Jurkat, Clone E6-1 (cell line): ENCODE measurements at regions not wholly inside any gene's neighbourhood (a gene's known extent, or its start where the extent isn't known, plus 50 kb on each side); places are given as distances from the start of the nearest gene placed in this dataset.
A peak's percentile ranks its signal among the peaks of the same experiment; 100 is the strongest.

Experiments
- DNase-seq: peaks from one replicate; pipeline ENCODE4 v3.0.0-alpha.2; 2011; ENCODE audit warnings: low read depth, low spot score
- H3K4me3 ChIP-seq: 2 replicates; pipeline ENCODE4 v1.5.1; 2011; ENCODE audit warnings: mild to moderate bottlenecking, low read length, control low read depth, moderate library complexity

- DNase-seq = no peak
- no peak overlapping the region for H3K4me3 ChIP-seq
These were observed 213.7 kb downstream of the HTR7 start for GRCh38 chr10:90644165-90644564.

- no peak for DNase-seq
- H3K4me3 ChIP-seq = no peak overlapping the region
These were observed 207.0 kb downstream of the HTR7 start for GRCh38 chr10:90650858-90651257.

- DNase-seq = peak; percentile 16
- no peak overlapping the region for H3K4me3 ChIP-seq
These were observed 205.3 kb downstream of the HTR7 start for GRCh38 chr10:90652519-90652918.

DNA sequence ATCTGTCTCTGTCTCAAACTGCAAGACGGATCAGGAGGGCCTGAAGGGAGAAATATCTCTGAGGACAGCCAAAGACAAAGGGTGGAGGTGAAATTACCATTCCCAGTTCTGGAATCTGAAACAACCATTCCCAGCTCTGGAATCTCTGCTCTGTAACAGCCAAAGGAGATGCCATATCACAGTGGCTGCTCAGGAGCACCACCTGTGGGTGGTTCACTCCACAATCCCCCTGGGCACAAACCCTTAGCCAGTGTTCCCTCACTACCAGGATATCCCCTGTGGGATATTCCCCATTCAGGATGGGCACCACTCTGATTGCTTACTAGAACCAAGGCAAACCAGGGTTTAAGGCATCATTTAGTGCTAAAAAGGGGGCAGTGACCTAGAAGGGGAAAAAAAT, 199.0 kb downstream of the HTR7 start:
- DNase-seq = no peak
- H3K4me3 ChIP-seq = no peak overlapping the region

DNA sequence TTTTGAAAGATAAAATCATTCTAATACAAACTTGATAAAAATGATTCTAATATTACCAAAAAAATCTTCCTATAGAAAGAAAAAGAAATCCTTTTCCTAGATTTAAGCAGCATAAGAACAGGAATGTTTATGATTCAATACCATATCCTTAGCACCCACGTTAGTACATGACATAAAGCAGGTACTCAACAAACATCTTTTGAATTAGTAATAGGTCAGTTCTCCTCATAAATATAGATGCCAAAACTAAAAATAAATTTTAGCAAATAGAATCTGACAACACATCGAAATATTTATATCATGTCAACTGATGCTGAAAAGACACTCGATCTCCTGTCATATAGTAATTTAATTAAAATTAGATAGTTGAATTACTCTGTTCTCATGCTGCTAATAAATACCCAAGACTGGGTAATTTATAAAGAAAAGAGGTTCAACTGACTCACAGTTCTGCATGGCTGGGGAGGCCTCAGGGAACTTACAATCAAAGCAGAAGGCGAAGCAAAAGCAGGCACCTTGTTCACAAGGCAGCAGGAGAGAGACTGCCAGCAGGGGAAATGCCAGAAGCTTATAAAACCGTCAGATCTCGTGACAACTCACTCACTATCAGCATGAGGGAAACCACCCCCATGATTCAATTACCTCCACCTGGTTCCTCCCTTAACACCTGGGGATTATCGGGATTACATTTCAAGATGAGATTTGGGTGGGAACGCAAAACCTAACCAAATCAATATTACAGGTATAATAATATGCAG, 191.8 kb downstream of the HTR7 start:
- H3K4me3 ChIP-seq = no peak overlapping the region
- no peak for DNase-seq

DNA sequence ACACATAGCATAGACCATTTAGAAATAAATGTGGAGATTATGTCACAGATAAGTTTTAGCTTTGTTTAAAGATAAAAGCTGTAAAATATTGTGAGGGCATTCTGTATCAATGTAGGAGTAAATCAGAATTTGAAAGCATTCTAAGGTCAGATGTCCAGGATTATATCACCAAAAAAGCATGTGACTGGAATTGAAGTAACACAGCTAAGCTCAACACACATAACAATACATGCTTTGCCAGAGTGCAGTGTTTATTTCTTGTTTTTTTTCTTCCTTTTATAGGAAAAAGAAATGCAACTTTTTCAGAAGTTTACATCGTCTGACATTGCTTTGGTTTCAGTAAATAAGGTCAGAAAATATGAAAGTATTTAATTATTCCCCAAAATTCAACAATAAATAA, 183.4 kb downstream of the HTR7 start:
- no peak overlapping the region for H3K4me3 ChIP-seq

DNA sequence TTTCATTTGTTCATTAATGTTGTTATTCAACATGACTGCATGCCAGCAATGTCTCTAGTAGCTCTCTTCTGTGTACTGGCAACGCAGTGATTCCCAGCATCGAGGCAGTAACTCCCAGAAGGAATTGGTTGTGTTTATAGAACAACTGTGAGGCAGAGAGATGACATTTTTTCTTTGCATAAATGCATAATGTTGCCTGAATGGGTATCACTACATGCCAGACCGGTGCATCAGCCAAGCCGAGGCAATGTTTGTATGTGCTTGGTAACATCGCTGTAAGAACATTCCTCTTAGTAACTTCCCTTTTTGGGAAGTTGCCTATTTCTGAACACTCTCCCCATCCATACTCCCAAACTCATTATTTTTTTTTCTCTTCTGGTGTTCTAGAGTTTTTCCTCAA, 182.9 kb downstream of the HTR7 start:
- DNase-seq = no peak
- H3K4me3 ChIP-seq = no peak overlapping the region

More for the DNA sequence above, 183.4 kb downstream of the HTR7 start:
- no peak for DNase-seq

- H3K4me3 ChIP-seq = no peak overlapping the region
- no peak for DNase-seq
These were observed 182.2 kb downstream of the HTR7 start for GRCh38 chr10:90675621-90676020.
